PFSK-1 (cell line): ENCODE measurements at regions not wholly inside any gene's neighbourhood (a gene's known extent, or its start where the extent isn't known, plus 50 kb on each side); places are given as distances from the start of the nearest gene placed in this dataset.

Experiments used
- FOXP2 ChIP-seq: optimal IDR thresholded peaks from 2 replicates; pipeline ENCODE3; 2011; ENCODE audit warnings: borderline replicate concordance, control low read depth, inconsistent platforms; ENCODE audit not compliant: insufficient read depth; ENCODE audit errors: extremely low read length, extremely low read depth
- POLR2AphosphoS5 ChIP-seq: IDR thresholded peaks from 2 replicates; pipeline ENCODE4 v1.6.1; 2012; ENCODE audit warnings: low read depth, mild to moderate bottlenecking, control low read depth, low read length, moderate library complexity
- REST ChIP-seq, 2 experiments: IDR thresholded peaks; 2 replicates each; pipeline versions ENCODE4 v1.6.1 to v1.8.0; 2011 to 2012; ENCODE audit warnings: low read depth in 2 of 2, low read length in 2 of 2, control low read depth in 1 of 2, inconsistent platforms in 1 of 2, mild to moderate bottlenecking in 1 of 2, moderate library complexity in 1 of 2; ENCODE audit not compliant: insufficient read depth in 1 of 2
- SIN3A ChIP-seq: IDR thresholded peaks from 2 replicates; pipeline ENCODE4 v1.6.1; 2012; ENCODE audit warnings: mild to moderate bottlenecking, low read length, moderate library complexity, borderline replicate concordance; ENCODE audit not compliant: insufficient read depth
- TAF1 ChIP-seq: IDR thresholded peaks from 2 replicates; pipeline ENCODE4 v1.6.1; 2012; ENCODE audit warnings: low read length, control low read depth, borderline replicate concordance; ENCODE audit not compliant: insufficient read depth

- no peak for TF ChIP-seq SIN3A
Observed at GRCh38 chr21:15363921-15364320, 299.1 kb upstream of the NRIP1 start.

GRCh38 chr21:15365751-15366392 lies 301.1 kb upstream of the NRIP1 start:
- TF ChIP-seq REST (IDR thresholded peaks at IDR 0.05; ENCODE audit: insufficient read depth in 1 of 2, low read depth in 2 of 2, low read length in 2 of 2) (no peak), TAF1 (no peak), POLR2AphosphoS5 (no peak), SIN3A (no peak), FOXP2 (no peak)

GRCh38 chr21:15366555-15366954 lies 301.8 kb upstream of the NRIP1 start:
- TF ChIP-seq POLR2AphosphoS5 (no peak), TAF1 (no peak), SIN3A (no peak), REST (IDR thresholded peaks at IDR 0.05; ENCODE audit: insufficient read depth in 1 of 2, low read depth in 2 of 2, low read length in 2 of 2) (no peak), FOXP2 (no peak)

GRCh38 chr21:15367061-15367626 lies 302.3 kb upstream of the NRIP1 start:
- TF ChIP-seq FOXP2: no peak
- no peak for TF ChIP-seq SIN3A
- no peak for TF ChIP-seq POLR2AphosphoS5
- no peak for TF ChIP-seq REST (IDR thresholded peaks at IDR 0.05; ENCODE audit: insufficient read depth in 1 of 2, low read depth in 2 of 2, low read length in 2 of 2)
- no peak for TF ChIP-seq TAF1

- TF ChIP-seq TAF1 (no peak), POLR2AphosphoS5 (no peak), SIN3A (no peak), REST (IDR thresholded peaks at IDR 0.05; ENCODE audit: insufficient read depth in 1 of 2, low read depth in 2 of 2, low read length in 2 of 2) (no peak), FOXP2 (no peak)
Observed at GRCh38 chr21:15370462-15370975, 305.7 kb upstream of the NRIP1 start.
